GM12878 (cell line): ENCODE measurements at regions not wholly inside any gene's neighbourhood (a gene's known extent, or its start where the extent isn't known, plus 50 kb on each side); places are given as distances from the start of the nearest gene placed in this dataset.

Experiments used
- ATAC-seq: fragments of 200-7000 bp; cut with Tn5 transposase; 3 replicates; pipeline ENCODE4 v1.9.1; 2020; ENCODE audit warnings: mild to moderate bottlenecking, moderate library complexity
- BruUV-seq: library from RNA; stranded (reverse); fragments of 400-500 nt; replicated peaks from 2 replicates; lab custom pipeline; 2021; lab: Mats Ljungman, UMichigan
- CTCF ChIA-PET: fragments of 300-600 bp; sonication (Branson Sonifier 250); formaldehyde crosslinking; extraction: SDS; loops from one replicate; lab custom pipeline; 2021; ENCODE audit warnings: inconsistent platforms; lab: Yijun Ruan, JAX
- POLR2A ChIA-PET: fragments of 350-600 bp; formaldehyde crosslinking; extraction: SDS; loops from one replicate; lab custom pipeline; 2021; ENCODE audit warnings: inconsistent platforms; lab: Charles Lee
- RAD21 ChIA-PET: fragments of 300-600 bp; sonication (Branson Sonifier 250); formaldehyde crosslinking; loops from one replicate; lab custom pipeline; 2023; ENCODE audit warnings: antibody characterized with exemption; ENCODE audit not compliant: unreplicated experiment; lab: Charles Lee
- SMC1A ChIA-PET: fragments of 300-600 bp; sonication (Branson Sonifier 250); formaldehyde crosslinking; loops from one replicate; lab custom pipeline; 2023; ENCODE audit not compliant: unreplicated experiment, uncharacterized antibody; lab: Charles Lee
- DNase-seq: peaks from one replicate; pipeline ENCODE4 v3.0.0-alpha.2; 2011; ENCODE audit warnings: low read depth, low spot score
- FAIRE-seq: peaks from 3 replicates; lab custom pipeline; 2011; peaks lifted over from hg19 to GRCh38; lab: Jason Lieb, UNC
- H2AFZ ChIP-seq: 2 replicates; pipeline ENCODE4 v1.6.0; 2011; ENCODE audit warnings: low read depth, low read length, control low read depth; ENCODE audit not compliant: control insufficient read depth
- H3K27ac ChIP-seq: 2 replicates; pipeline ENCODE4 v1.5.1; 2011; ENCODE audit warnings: control low read depth; ENCODE audit not compliant: control insufficient read depth, insufficient read depth
- H3K27me3 ChIP-seq, 2 experiments: replicated peaks in 1 of 2; 2 replicates each; pipeline versions ENCODE4 v1.6.0 to v1.6.1; 2011; ENCODE audit warnings: low read length in 1 of 2; ENCODE audit not compliant: control insufficient read depth in 2 of 2, insufficient read depth in 2 of 2
- H3K36me3 ChIP-seq, 2 experiments: 2 replicates each; pipeline ENCODE4 v1.5.1; 2011; ENCODE audit warnings: low read length in 1 of 2; ENCODE audit not compliant: control insufficient read depth in 2 of 2, insufficient read depth in 2 of 2
- H3K4me1 ChIP-seq: 2 replicates; pipeline ENCODE4 v1.6.1; 2011; ENCODE audit warnings: mild to moderate bottlenecking, low read length, moderate library complexity, mixed read lengths; ENCODE audit not compliant: control insufficient read depth, insufficient read depth
- H3K4me2 ChIP-seq: 2 replicates; pipeline ENCODE4 v1.6.0; 2011; ENCODE audit warnings: control low read depth; ENCODE audit not compliant: control insufficient read depth, insufficient read depth
- H3K4me3 ChIP-seq: fragments of 200-600 bp; sonication (generic); 2 replicates; pipeline ENCODE4 v1.5.1; 2016
- H3K79me2 ChIP-seq: 2 replicates; pipeline ENCODE4 v1.6.0; 2011; ENCODE audit warnings: low read length; ENCODE audit not compliant: control insufficient read depth, insufficient read depth
- H3K9ac ChIP-seq: 2 replicates; pipeline ENCODE4 v1.8.0; 2011; ENCODE audit warnings: low read length, control low read depth, mixed read lengths; ENCODE audit not compliant: control insufficient read depth, insufficient read depth
- H3K9me3 ChIP-seq: replicated peaks from 3 replicates; pipeline ENCODE4 v1.5.1; 2011; ENCODE audit warnings: mild to moderate bottlenecking, low read length; ENCODE audit not compliant: control insufficient read depth, insufficient read depth
- H4K20me1 ChIP-seq: 2 replicates; pipeline ENCODE4 v1.6.0; 2011; ENCODE audit not compliant: control insufficient read depth, insufficient read depth
- BACH1 ChIP-seq: fragments of 450-650 bp; IDR thresholded peaks from 2 replicates; pipeline ENCODE4 v1.6.1; 2017; ENCODE audit warnings: mild to moderate bottlenecking, borderline replicate concordance
- BHLHE40 ChIP-seq, 2 experiments: fragments of 450-650 bp in 1 of 2; IDR thresholded peaks; 2 replicates each; pipeline ENCODE4 v1.6.1; 2011 to 2017; ENCODE audit warnings: low read depth in 2 of 2, borderline replicate concordance in 1 of 2, improper control_type of control experiment in 1 of 2, low read length in 1 of 2, mild to moderate bottlenecking in 1 of 2
- CHD2 ChIP-seq: IDR thresholded peaks from 2 replicates; pipeline ENCODE4 v1.6.1; 2011; ENCODE audit warnings: low read depth, low read length, improper control_type of control experiment, borderline replicate concordance
- CTCF ChIP-seq, 3 experiments: IDR thresholded peaks in 2 of 3; conservative IDR thresholded peaks in 1 of 3; 2 replicates each; pipeline ENCODE4 v1.5.1; 2011; ENCODE audit warnings: low read depth in 3 of 3, low read length in 3 of 3, mild to moderate bottlenecking in 3 of 3, control low read depth in 2 of 3, moderate library complexity in 2 of 3, inconsistent platforms in 1 of 3, mixed read lengths in 1 of 3; ENCODE audit not compliant: control insufficient read depth in 2 of 3, insufficient read depth in 1 of 3; ENCODE audit errors: extremely low read depth in 1 of 3
- DPF2 ChIP-seq: fragments of 450-650 bp; IDR thresholded peaks from 2 replicates; pipeline ENCODE4 v1.6.1; 2017; ENCODE audit warnings: mild to moderate bottlenecking
- IKZF1 ChIP-seq: fragments of 450-650 bp; conservative IDR thresholded peaks from 2 replicates; pipeline ENCODE4 v1.6.1; 2017; ENCODE audit warnings: antibody characterized with exemption, mild to moderate bottlenecking
- IKZF2 ChIP-seq, 2 experiments: fragments of 450-650 bp; IDR thresholded peaks; 2 replicates each; pipeline ENCODE4 v1.6.1; 2017; ENCODE audit warnings: mild to moderate bottlenecking in 2 of 2, moderate library complexity in 2 of 2
- IRF3 ChIP-seq: fragments of 450-650 bp; IDR thresholded peaks from 2 replicates; pipeline ENCODE4 v1.6.1; 2014; ENCODE audit warnings: mild to moderate bottlenecking
- JUNB ChIP-seq: IDR thresholded peaks from 2 replicates; pipeline ENCODE4 v1.6.1; 2016; ENCODE audit warnings: antibody characterized with exemption, mild to moderate bottlenecking
- JUND ChIP-seq: IDR thresholded peaks from 2 replicates; pipeline ENCODE4 v1.6.1; 2012; ENCODE audit warnings: low read depth, mild to moderate bottlenecking, low read length, improper control_type of control experiment, moderate library complexity
- POLR2A ChIP-seq: IDR thresholded peaks from 2 replicates; pipeline ENCODE4 v1.6.1; 2011; ENCODE audit warnings: low read depth, mild to moderate bottlenecking, low read length
- POU2F2 ChIP-seq: IDR thresholded peaks from 3 replicates; pipeline ENCODE4 v1.6.1; 2011; ENCODE audit warnings: low read depth, mild to moderate bottlenecking, low read length, borderline replicate concordance
- RAD51 ChIP-seq: fragments of 450-650 bp; IDR thresholded peaks from 2 replicates; pipeline ENCODE4 v1.6.1; 2016; ENCODE audit warnings: moderate library complexity, mild to moderate bottlenecking, inconsistent platforms
- SIN3A ChIP-seq: IDR thresholded peaks from 2 replicates; pipeline ENCODE4 v1.6.1; 2012; ENCODE audit warnings: low read depth, low read length, improper control_type of control experiment
- TCF12 ChIP-seq: IDR thresholded peaks from 2 replicates; pipeline ENCODE4 v1.6.1; 2011; ENCODE audit warnings: low read depth, mild to moderate bottlenecking, low read length
- TCF3 ChIP-seq: IDR thresholded peaks from 2 replicates; pipeline ENCODE4 v1.6.1; 2012; ENCODE audit warnings: low read depth, mild to moderate bottlenecking, low read length, borderline replicate concordance; ENCODE audit not compliant: insufficient read depth
- USF1 ChIP-seq: IDR thresholded peaks from 2 replicates; pipeline ENCODE4 v1.6.1; 2011; ENCODE audit warnings: borderline replicate concordance, low read depth, mild to moderate bottlenecking, moderate library complexity, mixed read lengths, low read length; ENCODE audit not compliant: insufficient read depth; ENCODE audit errors: extremely low read length
- ZNF384 ChIP-seq: IDR thresholded peaks from 2 replicates; pipeline ENCODE4 v1.6.1; 2012; ENCODE audit warnings: low read depth, mild to moderate bottlenecking, low read length, improper control_type of control experiment, borderline replicate concordance
- WGBS: methylation state at CpG from one replicate; pipeline ENCODE4 v1.1.6; 2016; ENCODE audit warnings: low lambda C conversion rate; ENCODE audit not compliant: insufficient replicate concordance, insufficient coverage; ENCODE audit errors: missing lambda C conversion rate; 5-methylcytosine and 5-hydroxymethylcytosine counted together
- in situ Hi-C: fragments of 300-500 bp; cut with MboI; formaldehyde crosslinking; loops from 9 replicates; pipeline ENCODE4 v1.14.3; 2018; ENCODE audit warnings: mixed read lengths
- intact Hi-C: fragments of 100-400 bp; cut with micrococcal nuclease; formaldehyde crosslinking; loops from one replicate; pipeline ENCODE4 v1.14.2; 2022; ENCODE audit not compliant: unreplicated experiment

- Histone ChIP-seq H3K79me2 (no peaks in the 10 kb centered on the region), H3K36me3 (no peaks in the 10 kb centered on the region), H4K20me1 (no peaks in the 10 kb centered on the region), H3K9ac (no peak overlapping the region), H3K9me3 (no peaks in the 10 kb centered on the region), H3K27ac (no peak overlapping the region), H3K4me1 (peaks cover 11% of the 10 kb centered on the region), H2AFZ (peak overlapping the region; percentile 52), H3K4me2 (peak overlapping the region; percentile 65), H3K4me3 (peak overlapping the region; percentile 20; the same call in 1 of the 2 replicates), H3K27me3 (peaks cover 0 to 2% of the 10 kb centered on the region in 2 experiments; a peak in 3 of 4 replicates)
- WGBS, result 13% methylated on average over 9 of the region's 9 CpGs
- intact Hi-C loops, result no loop called here
- peak; percentile 9 for DNase-seq
- FAIRE-seq, result no peak
- ChIA-PET RAD21 (no interaction called here), SMC1A (interaction anchor here (1.0 kb wide), 1 partner anchor 36 kb away, joined by 4 read pairs; no protein-coding TSS in a partner anchor), CTCF (interaction anchor here (0.6 kb wide), 1 partner anchor 52 kb away, joined by 3 read pairs; no protein-coding TSS in a partner anchor), POLR2A (no interaction called here)
- BruUV-seq, result no TSS peak
- in situ Hi-C loops, result no loop called here
- ATAC-seq, result peak; percentile 85
- TF ChIP-seq TCF12 (peak; percentile 25; the same call in 1 of the 2 replicates), ZNF384 (no peak), DPF2 (0 out of 2 replicates have a peak, but pooled peaks have one; percentile 12), RAD51 (peak; percentile 29; the same call in 1 of the 2 replicates), CHD2 (no peak), TCF3 (0 out of 2 replicates have a peak, but pooled peaks have one; percentile 33), BACH1 (no peak), IKZF1 (peak; percentile 24; the same call in 1 of the 2 replicates), POU2F2 (no peak), POLR2A (no peak), BHLHE40 (IDR thresholded peaks at IDR 0.05; ENCODE audit: borderline replicate concordance in 1 of 2, low read depth in 2 of 2, low read length in 1 of 2) (no peak), USF1 (peak; percentile 20), IKZF2 (IDR thresholded peaks at IDR 0.05) (peak; percentile 18 to 24; a peak in 1 of 4 replicates), JUNB (peak; percentile 76), IRF3 (no peak), SIN3A (0 out of 2 replicates have a peak, but pooled peaks have one; percentile 36), JUND (0 out of 2 replicates have a peak, but pooled peaks have one; percentile 38), CTCF (IDR thresholded peaks at IDR 0.05 in 2 of 3, conservative IDR thresholded peaks at IDR 0.05 in 1 of 3; ENCODE audit: control insufficient read depth in 2 of 3, extremely low read depth in 1 of 3, insufficient read depth in 1 of 3, low read depth in 3 of 3, low read length in 3 of 3) (no peak)
Measured at GRCh38 chr2:65500310-65501040, 68.1 kb upstream of the SPRED2 start.
